Esophagus squamous epithelium (tissue), 5 donors: ENCODE measurements at regions not wholly inside any gene's neighbourhood (a gene's known extent, or its start where the extent isn't known, plus 50 kb on each side); places are given as distances from the start of the nearest gene placed in this dataset.

Experiments
- DNase-seq: peaks from one replicate; lab custom pipeline; 2025; lab: John Stamatoyannopoulos, UW
- H3K27ac ChIP-seq, 4 donors: fragments of 200-600 bp; sonication (generic); one replicate each; pipeline ENCODE4 v1.5.1; 2016 to 2019; ENCODE audit warnings: mild to moderate bottlenecking in 1 of 4
- H3K27me3 ChIP-seq, 4 donors: fragments of 200-600 bp; sonication (generic); 1 replicate in 3 of 4; 2 replicates in 1 of 4; pipeline versions ENCODE4 v1.5.1 to v1.6.0; 2017 to 2021; ENCODE audit warnings: antibody characterized with exemption in 1 of 4
- H3K36me3 ChIP-seq, 3 donors: fragments of 200-600 bp; sonication (generic); one replicate each; pipeline ENCODE4 v1.5.1; 2016 to 2019
- H3K4me1 ChIP-seq, 3 donors: fragments of 200-600 bp; sonication (generic); one replicate each; pipeline ENCODE4 v1.5.1; 2017 to 2019
- H3K4me3 ChIP-seq, 4 donors: fragments of 200-600 bp; sonication (generic); 1 replicate in 3 of 4; 2 replicates in 1 of 4; pipeline ENCODE4 v1.5.1; 2016 to 2019; ENCODE audit warnings: mild to moderate bottlenecking in 2 of 4, moderate library complexity in 1 of 4
- H3K9me3 ChIP-seq, 3 donors: fragments of 200-600 bp; sonication (generic); one replicate each; pipeline ENCODE4 v1.5.1; 2016 to 2019
- POLR2A ChIP-seq, 4 donors: fragments of 450-650 bp; IDR thresholded peaks; one replicate each; pipeline ENCODE4 v1.6.1; 2017; ENCODE audit warnings: antibody characterized with exemption in 4 of 4, mild to moderate bottlenecking in 4 of 4, moderate library complexity in 3 of 4
- WGBS, 2 donors: methylation state at CpG; one replicate each; pipeline ENCODE4 v1.1.5; 2018; 5-methylcytosine and 5-hydroxymethylcytosine counted together
- intact Hi-C: fragments of 100-400 bp; cut with DNase I; formaldehyde crosslinking; loops from one replicate; pipeline ENCODE4 v1.15.0; 2022
- TF ChIP-seq, protein P1 (sequence below), 6 experiments: fragments of 450-650 bp in 4 of 6; fragments of 200-600 bp in 2 of 6; sonication (generic) in 2 of 6; IDR thresholded peaks; one replicate each; pipeline ENCODE4 v1.5.1; 2016 to 2019; ENCODE audit warnings: antibody characterized with exemption in 6 of 6, mild to moderate bottlenecking in 4 of 6, moderate library complexity in 4 of 6
- donor health status: DM: yes; HTN: yes; CAD: no.

DNA sequence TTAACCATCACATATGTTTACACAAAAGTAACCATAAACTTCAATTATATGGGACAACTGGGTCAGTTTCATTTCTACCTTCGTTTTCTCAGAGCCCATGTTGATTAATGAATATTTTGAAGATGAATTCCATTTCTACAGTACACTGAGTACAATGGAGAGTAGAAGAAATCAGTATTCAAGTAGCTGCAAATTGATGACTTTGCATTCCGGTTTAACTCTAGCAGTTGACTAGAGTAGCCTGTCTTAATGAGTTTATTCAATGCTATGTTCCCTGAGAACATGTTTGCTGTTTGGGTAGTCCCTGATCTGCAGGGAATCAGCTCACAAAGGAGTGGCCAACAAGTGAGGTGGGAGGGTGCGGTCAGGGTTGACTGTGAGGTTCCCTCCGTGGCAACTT is 168.3 kb downstream of the TRIML1 start:
- H3K27ac ChIP-seq = no peak overlapping the region
- no peaks in the 10 kb centered on the region for H3K4me1 ChIP-seq
- DNase-seq = no peak
- H3K4me3 ChIP-seq = no peak overlapping the region
- WGBS, 2 donors = 66 to 87% methylated on average over 4 of the region's 4 CpGs
- H3K27me3 ChIP-seq = no peaks in the 10 kb centered on the region
- no peaks in the 10 kb centered on the region for H3K36me3 ChIP-seq
- no peaks in the 10 kb centered on the region for H3K9me3 ChIP-seq
- TF ChIP-seq, protein P1, sequence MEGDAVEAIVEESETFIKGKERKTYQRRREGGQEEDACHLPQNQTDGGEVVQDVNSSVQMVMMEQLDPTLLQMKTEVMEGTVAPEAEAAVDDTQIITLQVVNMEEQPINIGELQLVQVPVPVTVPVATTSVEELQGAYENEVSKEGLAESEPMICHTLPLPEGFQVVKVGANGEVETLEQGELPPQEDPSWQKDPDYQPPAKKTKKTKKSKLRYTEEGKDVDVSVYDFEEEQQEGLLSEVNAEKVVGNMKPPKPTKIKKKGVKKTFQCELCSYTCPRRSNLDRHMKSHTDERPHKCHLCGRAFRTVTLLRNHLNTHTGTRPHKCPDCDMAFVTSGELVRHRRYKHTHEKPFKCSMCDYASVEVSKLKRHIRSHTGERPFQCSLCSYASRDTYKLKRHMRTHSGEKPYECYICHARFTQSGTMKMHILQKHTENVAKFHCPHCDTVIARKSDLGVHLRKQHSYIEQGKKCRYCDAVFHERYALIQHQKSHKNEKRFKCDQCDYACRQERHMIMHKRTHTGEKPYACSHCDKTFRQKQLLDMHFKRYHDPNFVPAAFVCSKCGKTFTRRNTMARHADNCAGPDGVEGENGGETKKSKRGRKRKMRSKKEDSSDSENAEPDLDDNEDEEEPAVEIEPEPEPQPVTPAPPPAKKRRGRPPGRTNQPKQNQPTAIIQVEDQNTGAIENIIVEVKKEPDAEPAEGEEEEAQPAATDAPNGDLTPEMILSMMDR (IDR thresholded peaks at IDR 0.05) = no peak
- TF ChIP-seq POLR2A (IDR thresholded peaks at IDR 0.05) = no peak
- intact Hi-C loops = no loop called here

DNA sequence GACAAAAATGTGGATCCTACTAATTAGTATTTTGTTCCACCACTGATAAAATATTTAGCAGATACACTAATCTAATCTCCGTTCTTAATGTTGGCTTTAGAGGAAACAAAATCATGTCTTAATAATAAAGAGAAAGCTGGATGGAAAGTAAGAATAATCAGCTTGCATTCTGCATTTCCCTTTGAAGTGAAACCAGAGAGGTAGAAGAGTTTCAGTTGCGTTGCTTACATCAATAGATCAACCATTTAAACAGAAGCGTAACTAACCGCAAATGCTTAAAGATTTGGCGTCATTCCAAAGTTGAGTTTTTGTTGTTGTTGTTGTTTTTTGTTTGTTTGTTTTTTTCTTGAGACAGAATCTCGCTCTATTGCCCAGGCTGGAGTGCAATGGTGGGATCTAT is 168.9 kb downstream of the TRIML1 start:
- 86% methylated on average over 6 of the region's 6 CpGs for WGBS, 2 donors
- no peak overlapping the region for H3K27ac ChIP-seq
- intact Hi-C loops = no loop called here
- H3K27me3 ChIP-seq = no peaks in the 10 kb centered on the region
- no peak for DNase-seq
- H3K4me3 ChIP-seq = no peak overlapping the region
- TF ChIP-seq POLR2A (IDR thresholded peaks at IDR 0.05) = no peak
- TF ChIP-seq, protein P1 (IDR thresholded peaks at IDR 0.05) = no peak
- no peaks in the 10 kb centered on the region for H3K36me3 ChIP-seq
- no peaks in the 10 kb centered on the region for H3K9me3 ChIP-seq
- no peaks in the 10 kb centered on the region for H3K4me1 ChIP-seq

DNA sequence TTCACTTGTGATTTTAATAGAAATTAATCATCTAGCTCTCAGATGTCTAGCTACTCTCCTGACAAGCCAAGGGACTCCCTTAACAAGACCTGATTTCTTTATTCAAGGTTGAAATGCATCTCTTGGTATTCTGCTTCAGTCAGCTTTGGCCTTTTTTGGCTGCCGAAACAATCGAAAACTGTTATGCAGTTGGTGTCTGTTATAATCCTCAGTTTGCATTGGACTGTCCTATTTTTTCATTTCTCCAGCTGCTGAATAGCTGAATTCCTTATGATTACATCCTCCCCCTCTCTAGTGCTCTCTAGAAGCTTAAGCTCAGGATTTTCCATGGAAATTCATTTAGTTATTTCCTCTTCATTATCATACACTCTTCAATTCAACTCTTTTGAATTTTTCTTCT is 177.2 kb downstream of the TRIML1 start:
- H3K27ac ChIP-seq = no peak overlapping the region
- no peaks in the 10 kb centered on the region for H3K27me3 ChIP-seq
- 85 to 87% methylated on average over 2 of the region's 2 CpGs for WGBS, 2 donors
- DNase-seq = no peak
- H3K4me1 ChIP-seq = no peaks in the 10 kb centered on the region
- no peak overlapping the region for H3K4me3 ChIP-seq
- TF ChIP-seq POLR2A (IDR thresholded peaks at IDR 0.05) = no peak
- no peaks in the 10 kb centered on the region for H3K36me3 ChIP-seq
- intact Hi-C loops = no loop called here
- H3K9me3 ChIP-seq = no peaks in the 10 kb centered on the region

GRCh38 chr4:188328966-188329365 is 189.7 kb downstream of the TRIML1 start:
- 86 to 89% methylated on average over 7 of the region's 7 CpGs for WGBS, 2 donors
- intact Hi-C loops = no loop called here
- Histone ChIP-seq H3K4me1 (no peaks in the 10 kb centered on the region), H3K9me3 (no peaks in the 10 kb centered on the region), H3K36me3 (no peaks in the 10 kb centered on the region), H3K27me3 (no peaks in the 10 kb centered on the region), H3K4me3 (no peak overlapping the region), H3K27ac (no peak overlapping the region)
- TF ChIP-seq, protein P1 (IDR thresholded peaks at IDR 0.05) = no peak
- TF ChIP-seq POLR2A (IDR thresholded peaks at IDR 0.05) = no peak
- no peak for DNase-seq

DNA sequence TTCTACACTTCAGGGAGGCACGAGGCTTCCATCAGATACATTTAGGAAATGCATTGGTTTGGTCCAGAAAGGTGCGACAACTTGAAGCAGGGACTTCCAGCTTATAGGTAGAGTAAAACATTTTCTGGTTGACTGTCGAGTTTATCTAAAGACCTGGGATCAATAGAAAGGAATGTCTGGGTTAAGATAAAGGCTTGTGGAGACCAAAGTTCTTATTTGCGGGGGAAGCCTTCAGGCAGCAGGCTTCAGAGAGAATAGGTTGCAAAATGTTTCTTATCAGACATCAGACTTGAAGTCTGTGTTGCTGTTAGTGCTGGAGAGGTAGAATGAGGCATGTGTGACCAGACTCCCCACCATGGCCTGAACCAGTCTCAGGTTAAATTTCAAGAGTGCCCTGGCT is 190.3 kb downstream of the TRIML1 start:
- TF ChIP-seq, protein P1 (IDR thresholded peaks at IDR 0.05) = no peak
- no peak for TF ChIP-seq POLR2A (IDR thresholded peaks at IDR 0.05)
- intact Hi-C loops = no loop called here
- WGBS, 2 donors = 74 to 88% methylated on average over 4 of the region's 4 CpGs

GRCh38 chr4:188332265-188332664 is 193.0 kb downstream of the TRIML1 start:
- 51 to 70% methylated on average over 2 of the region's 2 CpGs for WGBS, 2 donors
- no peak for DNase-seq
- Histone ChIP-seq H3K27me3 (no peaks in the 10 kb centered on the region), H3K27ac (peak overlapping the region in 1 of 4 donors; percentile 13), H3K9me3 (no peaks in the 10 kb centered on the region), H3K36me3 (no peaks in the 10 kb centered on the region), H3K4me3 (no peak overlapping the region), H3K4me1 (no peaks in the 10 kb centered on the region)
- TF ChIP-seq, protein P1 (IDR thresholded peaks at IDR 0.05) = no peak
- TF ChIP-seq POLR2A (IDR thresholded peaks at IDR 0.05) = no peak
- intact Hi-C loops = no loop called here

More for the DNA sequence above, 190.3 kb downstream of the TRIML1 start:
- H3K4me1 ChIP-seq = no peaks in the 10 kb centered on the region
- DNase-seq = no peak
- H3K36me3 ChIP-seq = no peaks in the 10 kb centered on the region
- no peaks in the 10 kb centered on the region for H3K27me3 ChIP-seq
- H3K9me3 ChIP-seq = no peaks in the 10 kb centered on the region
- no peak overlapping the region for H3K27ac ChIP-seq
- H3K4me3 ChIP-seq = no peak overlapping the region
